ENCODE measurements at regions not wholly inside any gene's neighbourhood (a gene's known extent, or its start where the extent isn't known, plus 50 kb on each side); places are given as distances from the start of the nearest gene placed in this dataset.

DNA sequence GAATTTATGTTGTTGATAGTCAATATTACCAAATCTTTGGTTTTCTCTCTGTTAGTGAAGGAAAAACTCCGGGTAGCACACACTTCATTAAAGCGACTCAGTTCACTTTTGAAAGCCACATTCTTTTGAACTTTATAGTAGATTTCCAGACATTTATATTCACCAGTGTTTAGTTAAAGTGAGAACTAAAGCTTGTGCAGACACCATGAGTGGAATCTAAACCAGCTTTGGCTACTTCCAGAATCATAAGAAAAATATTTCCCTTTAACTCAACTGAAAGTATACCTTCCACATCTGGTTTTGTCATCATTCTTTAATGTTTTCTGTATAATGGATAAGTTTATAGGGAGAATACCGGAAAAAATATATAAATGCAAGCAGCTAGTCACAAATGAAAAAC is 92.1 kb upstream of the COL21A1 start:
- DNase-seq (ENCODE audit: low read depth) = no peak
- H3K4me3 ChIP-seq (ENCODE audit: low read depth, low read length) = no peak overlapping the region
- TF ChIP-seq, protein P1, sequence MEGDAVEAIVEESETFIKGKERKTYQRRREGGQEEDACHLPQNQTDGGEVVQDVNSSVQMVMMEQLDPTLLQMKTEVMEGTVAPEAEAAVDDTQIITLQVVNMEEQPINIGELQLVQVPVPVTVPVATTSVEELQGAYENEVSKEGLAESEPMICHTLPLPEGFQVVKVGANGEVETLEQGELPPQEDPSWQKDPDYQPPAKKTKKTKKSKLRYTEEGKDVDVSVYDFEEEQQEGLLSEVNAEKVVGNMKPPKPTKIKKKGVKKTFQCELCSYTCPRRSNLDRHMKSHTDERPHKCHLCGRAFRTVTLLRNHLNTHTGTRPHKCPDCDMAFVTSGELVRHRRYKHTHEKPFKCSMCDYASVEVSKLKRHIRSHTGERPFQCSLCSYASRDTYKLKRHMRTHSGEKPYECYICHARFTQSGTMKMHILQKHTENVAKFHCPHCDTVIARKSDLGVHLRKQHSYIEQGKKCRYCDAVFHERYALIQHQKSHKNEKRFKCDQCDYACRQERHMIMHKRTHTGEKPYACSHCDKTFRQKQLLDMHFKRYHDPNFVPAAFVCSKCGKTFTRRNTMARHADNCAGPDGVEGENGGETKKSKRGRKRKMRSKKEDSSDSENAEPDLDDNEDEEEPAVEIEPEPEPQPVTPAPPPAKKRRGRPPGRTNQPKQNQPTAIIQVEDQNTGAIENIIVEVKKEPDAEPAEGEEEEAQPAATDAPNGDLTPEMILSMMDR (IDR thresholded peaks at IDR 0.05; ENCODE audit: insufficient read depth, low read depth, low read length, missing control alignments) = no peak

DNA sequence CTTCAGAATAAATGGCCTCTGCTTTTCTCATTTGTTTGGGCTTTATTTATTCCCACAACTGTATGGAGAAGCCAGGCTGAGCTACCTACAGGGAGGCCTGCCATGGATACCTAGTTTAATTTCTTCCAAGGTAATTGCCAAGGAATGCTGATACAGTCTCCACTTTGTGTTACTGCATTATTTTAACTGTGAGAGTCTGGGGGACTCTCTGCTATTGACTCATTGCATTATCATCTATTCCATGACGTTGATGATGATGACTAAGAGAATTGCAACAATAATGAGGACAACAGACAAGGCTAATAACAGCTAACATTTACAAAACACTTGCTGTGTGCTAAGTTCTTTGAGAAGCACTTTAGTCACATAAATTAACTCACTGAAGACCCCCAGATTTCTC is 88.3 kb upstream of the COL21A1 start:
- TF ChIP-seq, protein P1 (IDR thresholded peaks at IDR 0.05; ENCODE audit: insufficient read depth, low read depth, low read length, missing control alignments) = no peak

DNA sequence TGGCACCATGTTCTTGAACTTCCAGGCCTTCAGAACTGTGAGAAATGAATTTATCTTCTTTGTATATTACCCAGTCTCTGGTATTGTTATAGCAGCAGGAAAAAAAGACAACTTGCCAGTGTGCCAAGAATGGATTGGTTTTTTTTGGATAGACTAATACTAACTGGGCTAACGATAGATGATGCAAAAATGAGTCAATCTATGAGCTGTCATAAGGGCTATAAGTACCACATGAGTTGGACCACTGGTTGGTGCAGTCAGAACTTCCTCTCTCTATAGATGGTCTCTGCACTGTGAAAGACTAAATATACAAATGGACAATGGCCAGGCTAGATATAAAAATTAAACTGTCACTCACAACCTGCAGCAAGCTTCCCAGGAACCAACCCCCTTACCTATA is 87.6 kb upstream of the COL21A1 start:
- no peak overlapping the region for H3K4me3 ChIP-seq (ENCODE audit: low read depth, low read length)
- DNase-seq (ENCODE audit: low read depth) = no peak

More for the DNA sequence above, 88.3 kb upstream of the COL21A1 start:
- no peak for DNase-seq (ENCODE audit: low read depth)
- H3K4me3 ChIP-seq (ENCODE audit: low read depth, low read length) = no peak overlapping the region

DNA sequence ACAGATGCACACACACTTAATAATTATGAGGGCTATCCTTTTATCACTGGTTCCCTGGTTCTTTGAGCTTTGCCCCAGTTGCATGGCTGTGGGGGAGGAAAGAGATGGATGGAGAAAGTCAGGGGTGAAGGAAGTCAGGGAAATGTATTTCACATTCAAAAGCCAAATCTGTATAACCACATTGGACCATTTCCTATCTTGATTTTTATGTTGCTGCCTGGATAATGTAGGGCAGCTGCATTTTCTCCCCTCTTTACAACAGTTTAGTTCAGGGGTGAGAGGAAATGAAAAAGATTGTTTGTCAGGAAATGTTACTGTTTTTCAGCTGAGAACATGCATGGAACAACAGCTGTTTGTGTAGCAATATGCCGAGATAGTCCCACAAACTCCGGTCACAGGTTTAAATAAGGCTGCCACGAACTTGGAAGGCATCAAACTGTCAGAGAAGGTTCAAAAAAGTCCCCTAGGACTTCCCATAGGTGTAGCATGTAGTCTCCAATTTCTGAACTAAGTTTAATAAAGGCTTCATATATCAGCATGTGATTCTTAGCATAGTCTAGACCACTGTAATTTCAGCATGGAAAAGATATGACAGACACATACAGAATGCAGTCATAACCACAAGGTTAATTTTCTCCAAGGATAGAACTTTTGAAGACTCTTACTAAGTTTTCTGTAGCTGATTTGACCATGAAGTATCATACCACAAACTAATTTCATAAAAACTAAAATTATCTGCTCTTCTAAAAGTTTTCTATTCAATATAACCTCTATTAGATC is 82.1 kb upstream of the COL21A1 start:
- TF ChIP-seq, protein P1 (IDR thresholded peaks at IDR 0.05; ENCODE audit: insufficient read depth, low read depth, low read length, missing control alignments) = no peak
- H3K4me3 ChIP-seq (ENCODE audit: low read depth, low read length) = no peak overlapping the region
- DNase-seq (ENCODE audit: low read depth) = no peak

More for the DNA sequence above, 87.6 kb upstream of the COL21A1 start:
- TF ChIP-seq, protein P1 (IDR thresholded peaks at IDR 0.05; ENCODE audit: insufficient read depth, low read depth, low read length, missing control alignments) = no peak

DNA sequence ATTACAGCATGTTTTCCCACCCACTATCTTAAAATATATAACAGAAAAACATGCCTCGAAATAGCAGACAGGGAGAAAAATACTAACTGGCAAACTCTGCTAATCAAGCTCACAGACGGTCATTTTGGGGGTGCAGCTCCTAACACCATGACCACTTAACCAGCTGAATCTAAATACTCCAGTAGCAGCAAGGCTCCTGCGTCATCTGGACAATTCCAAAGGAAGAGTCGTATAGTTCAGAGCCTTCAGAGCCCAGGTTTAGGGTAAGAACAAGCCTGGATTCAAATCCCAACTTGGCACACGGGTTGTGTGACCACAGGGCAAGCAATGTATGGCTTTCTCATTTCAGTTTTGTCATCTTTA is 81.3 kb upstream of the COL21A1 start:
- no peak overlapping the region for H3K4me3 ChIP-seq (ENCODE audit: low read depth, low read length)
- no peak for DNase-seq (ENCODE audit: low read depth)
- TF ChIP-seq, protein P1 (IDR thresholded peaks at IDR 0.05; ENCODE audit: insufficient read depth, low read depth, low read length, missing control alignments) = no peak

DNA sequence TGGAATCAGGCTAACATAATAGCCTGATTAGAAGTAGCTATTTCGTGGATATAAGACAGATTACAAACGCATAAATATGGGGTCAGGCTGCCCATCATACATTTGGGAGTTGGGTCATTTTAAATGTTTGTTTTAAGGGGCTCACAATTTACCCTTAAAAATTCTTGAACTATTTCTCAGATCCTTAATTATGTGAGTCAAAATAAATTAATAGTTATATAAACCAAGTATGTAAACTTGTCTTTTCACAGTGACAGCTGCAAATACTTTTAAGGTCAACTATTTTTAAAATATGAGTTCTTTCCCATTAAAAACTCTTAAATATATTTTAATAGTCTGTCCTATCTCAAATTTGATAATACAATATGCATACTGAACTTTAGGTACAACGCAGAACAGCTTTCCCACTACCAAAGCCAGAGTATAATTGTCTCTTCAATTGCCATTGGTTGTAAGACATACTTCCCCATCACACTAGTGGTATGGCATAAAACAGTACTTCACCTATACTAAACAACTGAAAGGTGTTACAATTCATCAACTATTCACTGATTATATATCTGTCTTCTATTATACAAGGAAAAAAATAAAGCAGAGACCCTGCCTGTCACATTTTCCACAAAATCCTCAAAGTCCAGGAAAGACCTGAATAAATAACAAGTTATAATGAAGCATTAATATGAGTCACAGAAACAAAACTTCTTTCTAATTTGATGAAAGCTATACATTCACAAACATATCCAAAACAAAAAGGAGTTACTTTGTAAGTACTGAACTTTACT is 80.8 kb upstream of the COL21A1 start:
- H3K4me3 ChIP-seq (ENCODE audit: low read depth, low read length) = no peak overlapping the region
- TF ChIP-seq, protein P1 (IDR thresholded peaks at IDR 0.05; ENCODE audit: insufficient read depth, low read depth, low read length, missing control alignments) = no peak
- DNase-seq (ENCODE audit: low read depth) = no peak

Measured in GM12865 (cell line).